ENCODE measurements at regions not wholly inside any gene's neighbourhood (a gene's known extent, or its start where the extent isn't known, plus 50 kb on each side); places are given as distances from the start of the nearest gene placed in this dataset.

DNA sequence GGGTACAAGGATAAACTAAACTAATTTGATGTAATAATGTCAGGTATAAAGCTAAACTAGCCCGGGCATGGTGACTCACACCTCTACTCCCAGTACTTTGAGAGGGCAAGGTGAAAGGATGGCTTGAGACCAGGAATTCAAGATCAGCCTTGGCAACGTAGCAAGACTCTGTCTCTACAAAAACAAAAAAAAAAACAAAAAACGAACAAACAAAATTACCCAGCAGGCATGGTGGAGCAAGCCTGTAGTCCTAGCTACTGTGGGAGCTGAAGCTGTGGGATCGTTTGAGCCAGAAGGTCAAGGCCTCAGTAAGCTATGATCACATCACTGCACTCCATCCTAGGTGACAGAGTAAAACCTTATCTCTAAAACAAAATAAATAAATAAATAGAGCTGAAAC is 131.8 kb upstream of the KYNU start:
- WGBS (ENCODE audit: missing lambda C conversion rate) = 33% methylated on average over 4 of the region's 4 CpGs
- FAIRE-seq = no peak
- DNase-seq (ENCODE audit: low read depth in 1 of 2, low spot score in 1 of 2) = peak in 1 of 2 experiments; percentile 57
- H3K27ac ChIP-seq = peak overlapping the region; percentile 26 to 32; a peak in 2 of 6 replicates
- ChIA-PET POLR2A (no interaction called here), CTCF (no interaction called here)
- no peak overlapping the region for H3K4me3 ChIP-seq
- ATAC-seq = peak in 1 of 2 experiments; percentile 59; a peak in 4 of 6 replicates
- no peak for TF ChIP-seq FOSL2 (IDR thresholded peaks at IDR 0.05)
- peak; percentile 27; the same call in 1 of the 2 replicates for TF ChIP-seq FOSL2 (CRISPR knock-in tag; IDR thresholded peaks at IDR 0.05)
- TF ChIP-seq MAZ (IDR thresholded peaks at IDR 0.05; ENCODE audit: borderline replicate concordance, low read depth, low read length) = no peak
- 0 out of 3 replicates have a peak overlapping the region, but pooled peaks have one; percentile 11 for H3K4me2 ChIP-seq
- H3K9me3 ChIP-seq = peaks cover 16% of the 10 kb centered on the region
- peaks cover 21% of the 10 kb centered on the region for H3K4me1 ChIP-seq

- peak; percentile 68 to 83; a peak in 4 of 6 replicates for ATAC-seq
Observed at GRCh38 chr2:142742371-142743214, 134.9 kb upstream of the KYNU start.

GRCh38 chr2:142741764-142742269 is 135.6 kb upstream of the KYNU start:
- peaks cover 15% of the 10 kb centered on the region for H3K9me3 ChIP-seq
- peaks cover 8% of the 10 kb centered on the region; the same call in 2 of the 3 replicates for H3K4me1 ChIP-seq
- CTCF ChIA-PET = interaction anchor here (1.1 to 1.7 kb wide), 2 partner anchors 14 to 73 kb away, joined by 3 to 6 read pairs; no protein-coding TSS in a partner anchor
- DNase-seq (ENCODE audit: low read depth in 1 of 2, low spot score in 1 of 2) (no peak), FAIRE-seq (no peak), ATAC-seq (peak; percentile 43 to 69; a peak in 4 of 6 replicates)
- TF ChIP-seq KDM1A (IDR thresholded peaks at IDR 0.05; ENCODE audit: low read depth) (no peak), CHD2 (IDR thresholded peaks at IDR 0.05; ENCODE audit: low read length, partially characterized antibody) (no peak), RAD21 (conservative IDR thresholded peaks at IDR 0.05 in 1 of 2, IDR thresholded peaks at IDR 0.05 in 1 of 2) (no peak), SMC3 (IDR thresholded peaks at IDR 0.05) (no peak), BHLHE40 (IDR thresholded peaks at IDR 0.05; ENCODE audit: low read depth, low read length) (no peak), HES2 (IDR thresholded peaks at IDR 0.05) (no peak), HOXA7 (CRISPR knock-in tag; IDR thresholded peaks at IDR 0.05) (no peak)
- 73% methylated on average over 2 of the region's 2 CpGs for WGBS (ENCODE audit: missing lambda C conversion rate)
- POLR2A ChIA-PET = no interaction called here
- H3K27ac ChIP-seq = peak overlapping the region; percentile 22 to 72; a peak in 4 of 6 replicates
- no peak overlapping the region for H3K4me3 ChIP-seq
- H3K4me2 ChIP-seq = no peak overlapping the region; the same call in 2 of the 3 replicates

More at GRCh38 chr2:142742371-142743214, 134.9 kb upstream of the KYNU start:
- FAIRE-seq (no peak), DNase-seq (ENCODE audit: low read depth in 1 of 2, low spot score in 1 of 2) (peak in 1 of 2 experiments; percentile 56)
- ChIA-PET POLR2A (no interaction called here), CTCF (interaction anchor here (1.1 to 1.7 kb wide), 3 partner anchors 11 to 72 kb away, joined by 3 to 6 read pairs (median 3); no protein-coding TSS in a partner anchor)
- 74% methylated on average over 5 of the region's 5 CpGs for WGBS (ENCODE audit: missing lambda C conversion rate)
- H3K4me3 ChIP-seq = no peak overlapping the region
- H3K4me2 ChIP-seq = no peak overlapping the region
- H3K27ac ChIP-seq = peak overlapping the region; percentile 7 to 72; a peak in 4 of 6 replicates
- peaks cover 18% of the 10 kb centered on the region for H3K9me3 ChIP-seq
- H3K4me1 ChIP-seq = peaks cover 8% of the 10 kb centered on the region; the same call in 2 of the 3 replicates
- TF ChIP-seq, protein P1, sequence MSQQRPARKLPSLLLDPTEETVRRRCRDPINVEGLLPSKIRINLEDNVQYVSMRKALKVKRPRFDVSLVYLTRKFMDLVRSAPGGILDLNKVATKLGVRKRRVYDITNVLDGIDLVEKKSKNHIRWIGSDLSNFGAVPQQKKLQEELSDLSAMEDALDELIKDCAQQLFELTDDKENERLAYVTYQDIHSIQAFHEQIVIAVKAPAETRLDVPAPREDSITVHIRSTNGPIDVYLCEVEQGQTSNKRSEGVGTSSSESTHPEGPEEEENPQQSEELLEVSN (IDR thresholded peaks at IDR 0.05; ENCODE audit: borderline replicate concordance, low read depth) = no peak
- TF ChIP-seq FOSL2 (IDR thresholded peaks at IDR 0.05) (no peak), FOSL2 (CRISPR knock-in tag; IDR thresholded peaks at IDR 0.05) (peak; percentile 39), NPAS2 (CRISPR knock-in tag; IDR thresholded peaks at IDR 0.05; ENCODE audit: borderline replicate concordance) (no peak), FOXS1 (CRISPR knock-in tag; IDR thresholded peaks at IDR 0.05) (no peak)

- Histone ChIP-seq H3K27ac (no peak overlapping the region), H3K9me3 (no peaks in the 10 kb centered on the region), H3K4me2 (no peak overlapping the region), H3K4me3 (no peak overlapping the region), H3K4me1 (no peaks in the 10 kb centered on the region)
- FAIRE-seq = no peak
- CTCF ChIA-PET = interaction anchor here (1.4 kb wide), 1 partner anchor 52 kb away, joined by 4 read pairs; no protein-coding TSS in a partner anchor
- WGBS (ENCODE audit: missing lambda C conversion rate) = 92% methylated on average over 2 of the region's 2 CpGs
- no peak for DNase-seq (ENCODE audit: low read depth in 1 of 2, low spot score in 1 of 2)
- TF ChIP-seq NPAS2 (CRISPR knock-in tag; IDR thresholded peaks at IDR 0.05; ENCODE audit: borderline replicate concordance) (no peak), SREBF2 (IDR thresholded peaks at IDR 0.05) (no peak), ELK1 (IDR thresholded peaks at IDR 0.05; ENCODE audit: low read depth, low read length) (no peak), ZNF302 (CRISPR knock-in tag; IDR thresholded peaks at IDR 0.05) (no peak), PBX3 (IDR thresholded peaks at IDR 0.05) (no peak), JUN (IDR thresholded peaks at IDR 0.05) (no peak), NFE2L2 (conservative IDR thresholded peaks at IDR 0.05; ENCODE audit: low read length) (no peak), KDM5A (IDR thresholded peaks at IDR 0.05) (no peak), HEYL (CRISPR knock-in tag; IDR thresholded peaks at IDR 0.05) (no peak), HOXB5 (CRISPR knock-in tag; IDR thresholded peaks at IDR 0.05) (no peak), CBX8 (IDR thresholded peaks at IDR 0.05) (no peak), RFX5 (IDR thresholded peaks at IDR 0.05) (no peak), HOXB13 (CRISPR knock-in tag; IDR thresholded peaks at IDR 0.05; ENCODE audit: low read depth) (no peak), RCOR1 (IDR thresholded peaks at IDR 0.05; ENCODE audit: low read depth, low read length) (no peak), HOXA7 (CRISPR knock-in tag; IDR thresholded peaks at IDR 0.05) (no peak), EHMT2 (IDR thresholded peaks at IDR 0.05; ENCODE audit: low read depth) (no peak)
- peak in 1 of 2 experiments; percentile 52; a peak in 3 of 6 replicates for ATAC-seq
- POLR2A ChIA-PET = no interaction called here
Observed at GRCh38 chr2:142734770-142735169, 142.7 kb upstream of the KYNU start.

Data from A549 (cell line).